ENCODE measurements at regions not wholly inside any gene's neighbourhood (a gene's known extent, or its start where the extent isn't known, plus 50 kb on each side); places are given as distances from the start of the nearest gene placed in this dataset.

DNA sequence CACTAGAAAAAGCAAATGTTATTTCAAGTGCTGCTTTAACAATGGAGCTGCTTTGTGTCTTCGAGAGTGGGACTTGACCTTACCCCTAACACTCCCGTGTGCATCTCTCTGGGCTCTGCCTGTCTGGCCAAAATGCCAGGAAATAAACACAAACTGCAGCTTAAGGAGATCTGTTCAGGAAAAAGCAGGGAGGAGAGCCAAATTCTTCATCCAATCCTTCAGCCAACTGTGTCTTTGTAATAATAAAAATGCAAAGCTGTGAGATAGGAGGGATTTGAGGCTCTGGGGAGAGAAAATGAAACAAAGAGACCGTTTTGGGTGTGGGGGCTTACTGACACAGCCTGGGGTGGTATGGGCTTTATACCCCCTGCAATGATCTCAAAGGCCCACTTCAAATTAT is 85.8 kb upstream of the WSCD2 start:
- TF ChIP-seq, protein P1, sequence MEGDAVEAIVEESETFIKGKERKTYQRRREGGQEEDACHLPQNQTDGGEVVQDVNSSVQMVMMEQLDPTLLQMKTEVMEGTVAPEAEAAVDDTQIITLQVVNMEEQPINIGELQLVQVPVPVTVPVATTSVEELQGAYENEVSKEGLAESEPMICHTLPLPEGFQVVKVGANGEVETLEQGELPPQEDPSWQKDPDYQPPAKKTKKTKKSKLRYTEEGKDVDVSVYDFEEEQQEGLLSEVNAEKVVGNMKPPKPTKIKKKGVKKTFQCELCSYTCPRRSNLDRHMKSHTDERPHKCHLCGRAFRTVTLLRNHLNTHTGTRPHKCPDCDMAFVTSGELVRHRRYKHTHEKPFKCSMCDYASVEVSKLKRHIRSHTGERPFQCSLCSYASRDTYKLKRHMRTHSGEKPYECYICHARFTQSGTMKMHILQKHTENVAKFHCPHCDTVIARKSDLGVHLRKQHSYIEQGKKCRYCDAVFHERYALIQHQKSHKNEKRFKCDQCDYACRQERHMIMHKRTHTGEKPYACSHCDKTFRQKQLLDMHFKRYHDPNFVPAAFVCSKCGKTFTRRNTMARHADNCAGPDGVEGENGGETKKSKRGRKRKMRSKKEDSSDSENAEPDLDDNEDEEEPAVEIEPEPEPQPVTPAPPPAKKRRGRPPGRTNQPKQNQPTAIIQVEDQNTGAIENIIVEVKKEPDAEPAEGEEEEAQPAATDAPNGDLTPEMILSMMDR (IDR thresholded peaks at IDR 0.05; ENCODE audit: extremely low read depth, insufficient read depth, missing control alignments): no peak
- in situ Hi-C loops (cut with MboI; ENCODE audit: low pct_unique_long_range_greater_than_20kb, low sequenced_read_pairs, unreplicated experiment): no loop called here
- no peak for DNase-seq (ENCODE audit: low spot score)

- in situ Hi-C loops (cut with MboI; ENCODE audit: low pct_unique_long_range_greater_than_20kb, low sequenced_read_pairs, unreplicated experiment): no loop called here
- DNase-seq (ENCODE audit: low spot score): no peak
- TF ChIP-seq, protein P1 (IDR thresholded peaks at IDR 0.05; ENCODE audit: extremely low read depth, insufficient read depth, missing control alignments): no peak
Measured at GRCh38 chr12:108043750-108044533, 85.1 kb upstream of the WSCD2 start.

DNA sequence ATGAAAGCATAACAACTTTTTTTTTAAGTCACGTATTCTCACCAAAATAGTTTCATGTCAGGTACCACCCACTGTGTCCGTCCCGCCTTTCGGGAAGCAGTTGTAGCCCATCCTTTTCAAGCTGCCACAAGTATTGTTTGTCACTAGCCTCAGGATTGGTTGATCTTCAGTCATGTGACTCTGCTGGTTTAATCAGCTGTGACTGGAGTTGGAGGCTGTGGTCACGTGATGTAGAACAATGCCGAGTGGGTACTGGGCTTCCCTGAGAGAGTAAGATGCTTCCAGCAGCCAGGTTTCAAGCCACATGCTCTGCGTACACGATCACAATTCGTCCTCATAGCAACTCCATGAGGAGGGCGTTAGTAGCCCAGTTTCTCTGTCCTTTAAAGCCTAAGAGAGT is 83.0 kb upstream of the WSCD2 start:
- TF ChIP-seq, protein P1 (IDR thresholded peaks at IDR 0.05; ENCODE audit: extremely low read depth, insufficient read depth, missing control alignments): no peak
- no peak for DNase-seq (ENCODE audit: low spot score)
- in situ Hi-C loops (cut with MboI; ENCODE audit: low pct_unique_long_range_greater_than_20kb, low sequenced_read_pairs, unreplicated experiment): no loop called here

DNA sequence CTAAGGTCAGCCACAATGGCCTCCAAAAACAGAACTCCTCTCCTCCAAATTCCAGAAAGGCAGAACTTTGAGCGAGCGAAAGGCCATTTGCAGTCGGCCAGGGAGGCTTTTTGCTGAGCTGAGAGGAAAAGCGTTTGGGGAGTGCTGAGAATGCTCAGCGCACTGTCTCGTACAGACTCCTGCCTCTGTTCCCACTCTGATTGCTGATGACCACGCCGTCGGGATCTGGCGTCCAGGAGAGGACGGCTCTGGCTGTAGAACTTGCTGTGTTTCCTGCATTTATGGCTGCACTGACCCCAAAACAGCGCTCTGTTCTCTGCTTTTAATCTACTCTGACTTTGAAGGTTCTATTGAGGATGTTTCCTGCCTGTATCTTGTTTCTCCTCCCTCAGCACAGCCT is 82.4 kb upstream of the WSCD2 start:
- in situ Hi-C loops (cut with MboI; ENCODE audit: low pct_unique_long_range_greater_than_20kb, low sequenced_read_pairs, unreplicated experiment): no loop called here
- TF ChIP-seq, protein P1 (IDR thresholded peaks at IDR 0.05; ENCODE audit: extremely low read depth, insufficient read depth, missing control alignments): no peak
- no peak for DNase-seq (ENCODE audit: low spot score)

GRCh38 chr12:108047071-108047550 is 82.0 kb upstream of the WSCD2 start:
- peak; percentile 8 for DNase-seq (ENCODE audit: low spot score)
- TF ChIP-seq, protein P1 (IDR thresholded peaks at IDR 0.05; ENCODE audit: extremely low read depth, insufficient read depth, missing control alignments): no peak
- in situ Hi-C loops (cut with MboI; ENCODE audit: low pct_unique_long_range_greater_than_20kb, low sequenced_read_pairs, unreplicated experiment): no loop called here

DNA sequence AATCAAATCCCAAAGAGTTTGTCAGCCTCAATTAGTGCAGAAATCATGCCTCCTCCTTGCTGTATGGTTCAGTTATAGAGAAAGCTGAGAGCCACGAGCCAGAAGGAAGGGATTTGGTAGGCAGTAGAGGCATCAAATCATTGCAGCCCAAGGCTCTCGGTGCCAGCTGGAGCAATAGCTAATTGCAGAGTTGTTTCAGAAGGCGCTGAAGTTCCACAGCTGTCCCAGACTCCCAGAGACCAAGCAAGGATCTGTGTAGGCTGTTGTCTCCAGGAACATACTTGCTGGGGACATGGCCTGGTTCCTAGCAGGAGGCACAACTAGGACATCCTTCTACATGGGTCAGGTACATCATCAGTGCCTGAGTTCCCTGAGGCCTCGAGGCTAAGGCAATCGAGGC is 80.4 kb upstream of the WSCD2 start:
- TF ChIP-seq, protein P1 (IDR thresholded peaks at IDR 0.05; ENCODE audit: extremely low read depth, insufficient read depth, missing control alignments): no peak
- no peak for DNase-seq (ENCODE audit: low spot score)
- in situ Hi-C loops (cut with MboI; ENCODE audit: low pct_unique_long_range_greater_than_20kb, low sequenced_read_pairs, unreplicated experiment): no loop called here
